ENCODE measurements at regions not wholly inside any gene's neighbourhood (a gene's known extent, or its start where the extent isn't known, plus 50 kb on each side); places are given as distances from the start of the nearest gene placed in this dataset.

DNA sequence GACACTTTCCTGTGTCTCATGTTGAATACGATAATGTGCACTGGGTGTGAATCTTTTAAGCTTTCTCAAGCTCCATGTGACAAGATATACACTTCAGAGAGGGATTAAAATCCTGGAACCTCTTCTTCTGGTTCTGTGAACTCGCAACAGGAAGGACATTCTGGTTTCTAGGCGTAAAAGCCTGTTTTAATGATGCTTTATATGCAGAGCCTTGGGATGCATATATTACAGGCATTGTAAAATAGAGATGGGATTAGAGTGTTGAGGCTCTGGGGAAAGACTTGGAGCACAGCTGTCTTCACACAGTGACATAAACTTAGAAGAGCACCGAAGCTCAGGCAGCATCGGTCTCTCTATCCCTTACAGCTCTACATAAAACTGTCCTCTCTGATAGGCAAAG, 107.7 kb upstream of the SV2C start:
- Histone ChIP-seq H3K4me1 (no peaks in the 10 kb centered on the region), H3K27ac (no peak overlapping the region), H3K4me3 (no peak overlapping the region), H3K9me3 (no peaks in the 10 kb centered on the region), H3K27me3 (no peaks in the 10 kb centered on the region), H3K36me3 (no peaks in the 10 kb centered on the region)
- 66% methylated on average over 5 of the region's 5 CpGs for WGBS (ENCODE audit: insufficient coverage, low coverage, low lambda C conversion rate, missing lambda C conversion rate)
- TF ChIP-seq POLR2A (IDR thresholded peaks at IDR 0.05) (no peak), CTCF (IDR thresholded peaks at IDR 0.05) (no peak)
- intact Hi-C loops (cut with DNase I) = no loop called here
- no peak for DNase-seq
- no peak for ATAC-seq

- Histone ChIP-seq H3K4me1 (no peaks in the 10 kb centered on the region), H3K27ac (no peak overlapping the region), H3K4me3 (no peak overlapping the region), H3K27me3 (no peaks in the 10 kb centered on the region), H3K9me3 (no peaks in the 10 kb centered on the region), H3K36me3 (no peaks in the 10 kb centered on the region)
- WGBS (ENCODE audit: insufficient coverage, low coverage, low lambda C conversion rate, missing lambda C conversion rate) = 50% methylated on average over 1 of the region's 1 CpG
- intact Hi-C loops (cut with DNase I) = no loop called here
- no peak for ATAC-seq
- TF ChIP-seq POLR2A (IDR thresholded peaks at IDR 0.05) (no peak), CTCF (IDR thresholded peaks at IDR 0.05) (no peak)
- DNase-seq = no peak
Measured at GRCh38 chr5:75965292-75965691, 117.9 kb upstream of the SV2C start.

DNA sequence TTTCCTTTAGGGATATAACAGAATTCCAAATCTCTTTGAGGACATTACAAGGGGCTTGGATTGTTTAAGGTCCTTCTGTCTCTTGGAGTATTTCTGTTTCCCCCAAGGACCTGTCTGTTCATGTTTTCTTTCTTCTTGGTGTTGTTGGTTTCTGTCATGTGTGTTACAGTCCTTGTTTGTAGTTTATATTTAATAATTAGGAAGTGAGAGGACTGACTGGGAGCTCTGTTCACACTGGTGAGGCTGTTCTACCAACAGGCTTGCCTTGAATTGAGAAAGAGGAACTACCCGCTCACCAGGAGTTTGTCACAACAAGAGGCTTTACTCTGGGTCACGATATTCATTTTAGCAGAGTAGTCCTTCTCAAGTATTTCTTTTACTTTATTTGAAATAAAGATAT, 119.2 kb upstream of the SV2C start:
- Histone ChIP-seq H3K36me3 (no peaks in the 10 kb centered on the region), H3K4me3 (no peak overlapping the region), H3K9me3 (no peaks in the 10 kb centered on the region), H3K27ac (no peak overlapping the region), H3K4me1 (no peaks in the 10 kb centered on the region), H3K27me3 (no peaks in the 10 kb centered on the region)
- TF ChIP-seq POLR2A (IDR thresholded peaks at IDR 0.05) = no peak
- no peak for DNase-seq
- intact Hi-C loops (cut with DNase I) = no loop called here
- WGBS (ENCODE audit: insufficient coverage, low coverage, low lambda C conversion rate, missing lambda C conversion rate) = 35% methylated on average over 2 of the region's 2 CpGs
- ATAC-seq = peak in 1 of 4 donors; percentile 14

DNA sequence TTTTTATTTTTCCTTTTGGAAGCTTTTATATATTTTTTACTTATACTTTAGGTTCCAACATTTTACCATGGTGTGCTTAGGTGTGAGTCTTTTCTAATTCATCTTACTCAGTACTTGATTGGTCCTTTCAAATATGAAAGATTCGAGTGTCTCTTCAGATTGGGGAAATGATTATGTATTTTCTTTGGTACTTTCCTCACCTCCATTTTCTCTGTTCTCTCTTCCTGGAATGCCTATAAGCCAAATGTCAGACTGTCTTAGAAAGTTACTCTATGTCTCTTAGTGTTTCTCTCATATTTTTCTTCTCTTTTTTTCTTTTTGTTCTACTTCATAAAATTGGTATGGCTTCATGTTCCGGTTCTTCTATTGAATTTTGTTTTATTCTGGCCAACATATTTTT, 119.6 kb upstream of the SV2C start:
- TF ChIP-seq POLR2A (IDR thresholded peaks at IDR 0.05) (no peak), CTCF (IDR thresholded peaks at IDR 0.05) (no peak)
- 66% methylated on average over 2 of the region's 2 CpGs for WGBS (ENCODE audit: insufficient coverage, low coverage, low lambda C conversion rate, missing lambda C conversion rate)
- intact Hi-C loops (cut with DNase I) = no loop called here

GRCh38 chr5:75961818-75962217, 121.4 kb upstream of the SV2C start:
- no peak for ATAC-seq
- no peak overlapping the region for H3K27ac ChIP-seq
- WGBS (ENCODE audit: insufficient coverage, low coverage, low lambda C conversion rate, missing lambda C conversion rate) = 56% methylated on average over 1 of the region's 1 CpG
- H3K27me3 ChIP-seq = no peaks in the 10 kb centered on the region
- intact Hi-C loops (cut with DNase I) = no loop called here
- no peaks in the 10 kb centered on the region for H3K4me1 ChIP-seq
- no peak for DNase-seq
- no peaks in the 10 kb centered on the region for H3K9me3 ChIP-seq
- no peaks in the 10 kb centered on the region for H3K36me3 ChIP-seq
- no peak overlapping the region for H3K4me3 ChIP-seq
- no peak for TF ChIP-seq POLR2A (IDR thresholded peaks at IDR 0.05)

More for the DNA sequence above, 119.6 kb upstream of the SV2C start:
- no peak for ATAC-seq
- H3K9me3 ChIP-seq = no peaks in the 10 kb centered on the region
- H3K4me3 ChIP-seq = no peak overlapping the region
- H3K36me3 ChIP-seq = no peaks in the 10 kb centered on the region
- no peak for DNase-seq
- no peaks in the 10 kb centered on the region for H3K27me3 ChIP-seq
- no peaks in the 10 kb centered on the region for H3K4me1 ChIP-seq
- no peak overlapping the region for H3K27ac ChIP-seq

- intact Hi-C loops (cut with DNase I) = no loop called here
- no peaks in the 10 kb centered on the region for H3K4me1 ChIP-seq
- no peak overlapping the region for H3K4me3 ChIP-seq
- TF ChIP-seq CTCF (IDR thresholded peaks at IDR 0.05) (no peak), POLR2A (IDR thresholded peaks at IDR 0.05) (no peak)
- no peak overlapping the region for H3K27ac ChIP-seq
- no peak for ATAC-seq
- DNase-seq = no peak
- H3K9me3 ChIP-seq = no peaks in the 10 kb centered on the region
- no peaks in the 10 kb centered on the region for H3K36me3 ChIP-seq
- H3K27me3 ChIP-seq = no peaks in the 10 kb centered on the region
Measured at GRCh38 chr5:75960129-75960528, 123.1 kb upstream of the SV2C start.
